ENCODE measurements at regions not wholly inside any gene's neighbourhood (a gene's known extent, or its start where the extent isn't known, plus 50 kb on each side); places are given as distances from the start of the nearest gene placed in this dataset.

DNA sequence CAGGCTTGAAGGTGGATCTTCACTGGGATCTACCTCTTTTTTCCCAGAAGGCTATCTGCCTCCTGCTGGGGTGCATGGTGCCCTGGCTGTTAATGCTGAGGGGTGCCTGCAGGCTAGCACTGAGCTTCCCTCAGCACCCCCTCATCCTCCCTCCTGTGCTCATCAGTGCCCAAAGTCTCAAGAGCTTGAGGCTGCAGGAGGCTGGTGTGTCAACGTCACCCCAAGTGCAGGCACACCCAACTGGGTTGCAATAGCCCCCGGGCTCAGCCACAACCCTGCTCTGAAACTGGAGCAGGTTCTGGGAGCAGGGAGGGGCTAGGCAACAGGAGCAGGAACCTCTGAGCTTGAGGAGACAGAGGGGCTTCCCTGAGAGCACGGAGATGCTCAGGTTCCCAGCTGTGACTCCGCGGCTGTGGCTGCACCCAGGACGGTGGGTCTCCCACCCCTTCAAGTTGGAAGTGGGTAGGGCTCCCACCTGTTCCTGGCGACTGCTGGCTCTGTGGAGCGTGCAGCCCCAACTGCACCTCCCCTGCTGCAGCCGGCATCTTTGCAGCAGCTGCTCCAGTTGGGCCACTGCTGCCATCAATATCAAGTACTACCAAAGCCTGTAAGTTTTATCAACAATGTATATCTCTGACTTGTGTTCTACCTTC lies 1266.6 kb upstream of the C9orf72 start:
- WGBS = 95% methylated on average over 8 of the region's 9 CpGs
- intact Hi-C loops (cut with DNase I) = no loop called here
- Histone ChIP-seq H3K27me3 (no peaks in the 10 kb centered on the region), H3K4me1 (no peaks in the 10 kb centered on the region), H3K36me3 (no peaks in the 10 kb centered on the region), H3K4me3 (no peak overlapping the region), H3K27ac (replicated peaks in 1 of 4) (no peak overlapping the region), H3K9me3 (no peaks in the 10 kb centered on the region)
- TF ChIP-seq, protein P1, sequence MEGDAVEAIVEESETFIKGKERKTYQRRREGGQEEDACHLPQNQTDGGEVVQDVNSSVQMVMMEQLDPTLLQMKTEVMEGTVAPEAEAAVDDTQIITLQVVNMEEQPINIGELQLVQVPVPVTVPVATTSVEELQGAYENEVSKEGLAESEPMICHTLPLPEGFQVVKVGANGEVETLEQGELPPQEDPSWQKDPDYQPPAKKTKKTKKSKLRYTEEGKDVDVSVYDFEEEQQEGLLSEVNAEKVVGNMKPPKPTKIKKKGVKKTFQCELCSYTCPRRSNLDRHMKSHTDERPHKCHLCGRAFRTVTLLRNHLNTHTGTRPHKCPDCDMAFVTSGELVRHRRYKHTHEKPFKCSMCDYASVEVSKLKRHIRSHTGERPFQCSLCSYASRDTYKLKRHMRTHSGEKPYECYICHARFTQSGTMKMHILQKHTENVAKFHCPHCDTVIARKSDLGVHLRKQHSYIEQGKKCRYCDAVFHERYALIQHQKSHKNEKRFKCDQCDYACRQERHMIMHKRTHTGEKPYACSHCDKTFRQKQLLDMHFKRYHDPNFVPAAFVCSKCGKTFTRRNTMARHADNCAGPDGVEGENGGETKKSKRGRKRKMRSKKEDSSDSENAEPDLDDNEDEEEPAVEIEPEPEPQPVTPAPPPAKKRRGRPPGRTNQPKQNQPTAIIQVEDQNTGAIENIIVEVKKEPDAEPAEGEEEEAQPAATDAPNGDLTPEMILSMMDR (IDR thresholded peaks at IDR 0.05) = no peak
- TF ChIP-seq POLR2AphosphoS5 (IDR thresholded peaks at IDR 0.05) = no peak
- no peak for TF ChIP-seq POLR2A (IDR thresholded peaks at IDR 0.05; ENCODE audit: low read depth)
- TF ChIP-seq EP300 (IDR thresholded peaks at IDR 0.05) = no peak
- DNase-seq (ENCODE audit: extremely low spot score) = no peak

- intact Hi-C loops (cut with DNase I) = no loop called here
Measured at GRCh38 chr9:28841775-28842174, 1268.5 kb upstream of the C9orf72 start.

GRCh38 chr9:28847331-28847730 lies 1274.0 kb upstream of the C9orf72 start:
- no peak for DNase-seq (ENCODE audit: extremely low spot score)
- TF ChIP-seq POLR2AphosphoS5 (IDR thresholded peaks at IDR 0.05) (no peak), POLR2A (IDR thresholded peaks at IDR 0.05; ENCODE audit: low read depth) (no peak), EP300 (IDR thresholded peaks at IDR 0.05) (no peak)
- TF ChIP-seq, protein P1 (IDR thresholded peaks at IDR 0.05) = no peak
- H3K9me3 ChIP-seq = no peaks in the 10 kb centered on the region
- peaks cover 0 to 16% (median 8%) of the 10 kb centered on the region in 4 donors for H3K4me1 ChIP-seq
- 91% methylated on average over 1 of the region's 1 CpG for WGBS
- H3K4me3 ChIP-seq = no peak overlapping the region
- no peaks in the 10 kb centered on the region for H3K27me3 ChIP-seq
- H3K36me3 ChIP-seq = no peaks in the 10 kb centered on the region
- H3K27ac ChIP-seq (replicated peaks in 1 of 4) = no peak overlapping the region
- intact Hi-C loops (cut with DNase I) = no loop called here

More at GRCh38 chr9:28841775-28842174, 1268.5 kb upstream of the C9orf72 start:
- no peak overlapping the region for H3K27ac ChIP-seq (replicated peaks in 1 of 4)
- no peak for DNase-seq (ENCODE audit: extremely low spot score)
- no peak for TF ChIP-seq POLR2AphosphoS5 (IDR thresholded peaks at IDR 0.05)
- TF ChIP-seq EP300 (IDR thresholded peaks at IDR 0.05) = no peak
- TF ChIP-seq, protein P1 (IDR thresholded peaks at IDR 0.05) = no peak
- TF ChIP-seq POLR2A (IDR thresholded peaks at IDR 0.05; ENCODE audit: low read depth) = no peak
- H3K9me3 ChIP-seq = no peaks in the 10 kb centered on the region
- WGBS = 92% methylated on average over 2 of the region's 2 CpGs
- no peaks in the 10 kb centered on the region for H3K27me3 ChIP-seq
- H3K4me1 ChIP-seq = no peaks in the 10 kb centered on the region
- H3K36me3 ChIP-seq = no peaks in the 10 kb centered on the region
- no peak overlapping the region for H3K4me3 ChIP-seq

GRCh38 chr9:28848671-28849070 lies 1275.4 kb upstream of the C9orf72 start:
- WGBS = 86% methylated on average over 2 of the region's 2 CpGs
- Histone ChIP-seq H3K27ac (replicated peaks in 1 of 4) (no peak overlapping the region), H3K36me3 (no peaks in the 10 kb centered on the region), H3K9me3 (no peaks in the 10 kb centered on the region), H3K27me3 (no peaks in the 10 kb centered on the region), H3K4me1 (peaks cover 0 to 16% (median 8%) of the 10 kb centered on the region in 4 donors), H3K4me3 (no peak overlapping the region)
- no peak for DNase-seq (ENCODE audit: extremely low spot score)
- TF ChIP-seq POLR2AphosphoS5 (IDR thresholded peaks at IDR 0.05) = no peak
- TF ChIP-seq POLR2A (IDR thresholded peaks at IDR 0.05; ENCODE audit: low read depth) = no peak
- TF ChIP-seq, protein P1 (IDR thresholded peaks at IDR 0.05) = no peak
- no peak for TF ChIP-seq EP300 (IDR thresholded peaks at IDR 0.05)
- intact Hi-C loops (cut with DNase I) = no loop called here

GRCh38 chr9:28853477-28853876 lies 1280.2 kb upstream of the C9orf72 start:
- no peak for DNase-seq (ENCODE audit: extremely low spot score)
- Histone ChIP-seq H3K4me1 (peaks cover 0 to 16% (median 8%) of the 10 kb centered on the region in 4 donors), H3K36me3 (no peaks in the 10 kb centered on the region), H3K4me3 (no peak overlapping the region), H3K27me3 (no peaks in the 10 kb centered on the region), H3K9me3 (no peaks in the 10 kb centered on the region), H3K27ac (replicated peaks in 1 of 4) (no peak overlapping the region)
- TF ChIP-seq, protein P1 (IDR thresholded peaks at IDR 0.05) = no peak
- TF ChIP-seq POLR2A (IDR thresholded peaks at IDR 0.05; ENCODE audit: low read depth) = no peak
- TF ChIP-seq EP300 (IDR thresholded peaks at IDR 0.05) = no peak
- TF ChIP-seq POLR2AphosphoS5 (IDR thresholded peaks at IDR 0.05) = no peak
- intact Hi-C loops (cut with DNase I) = no loop called here
- 67% methylated on average over 4 of the region's 4 CpGs for WGBS

Measured in esophagus muscularis mucosa (tissue), 4 donors.